ENCODE measurements at regions not wholly inside any gene's neighbourhood (a gene's known extent, or its start where the extent isn't known, plus 50 kb on each side); places are given as distances from the start of the nearest gene placed in this dataset.
"Not testable (repeated sequence)": the region's sequence is repeated elsewhere in the genome, so short reads cannot be mapped to it uniquely, and the experiment has no call there.

- Histone ChIP-seq H3K4me3 (ENCODE audit: low read depth, low read length) (no peak overlapping the region), H3K27ac (no peak overlapping the region), H3K36me3 (replicated peaks) (no peaks in the 10 kb centered on the region), H3K27me3 (replicated peaks) (no peaks in the 10 kb centered on the region)
- no peak for TF ChIP-seq CTCF (IDR thresholded peaks at IDR 0.05; ENCODE audit: low read depth, low read length, missing control alignments)
- DNase-seq, result no peak
- in situ Hi-C loops (cut with HindIII; ENCODE audit: low pct_ligation_motif_present, low sequenced_read_pairs), result no loop called here
Observed at GRCh38 chr6:67501755-67502154, 1133.3 kb upstream of the ADGRB3 start.

- H3K27ac ChIP-seq, result no peak overlapping the region
- in situ Hi-C loops (cut with HindIII; ENCODE audit: low pct_ligation_motif_present, low sequenced_read_pairs), result no loop called here
- TF ChIP-seq CTCF (IDR thresholded peaks at IDR 0.05; ENCODE audit: low read depth, low read length, missing control alignments), result no peak
- H3K4me3 ChIP-seq (ENCODE audit: low read depth, low read length), result no peak overlapping the region
- H3K27me3 ChIP-seq (replicated peaks), result no peaks in the 10 kb centered on the region
- DNase-seq, result no peak
- H3K36me3 ChIP-seq (replicated peaks), result no peaks in the 10 kb centered on the region
Observed at GRCh38 chr6:67497749-67498148, 1137.3 kb upstream of the ADGRB3 start.

GRCh38 chr6:67496191-67496590, 1138.9 kb upstream of the ADGRB3 start:
- Histone ChIP-seq H3K36me3 (replicated peaks) (no peaks in the 10 kb centered on the region), H3K27ac (no peak overlapping the region), H3K4me3 (ENCODE audit: low read depth, low read length) (no peak overlapping the region), H3K27me3 (replicated peaks) (no peaks in the 10 kb centered on the region)
- no peak for TF ChIP-seq CTCF (IDR thresholded peaks at IDR 0.05; ENCODE audit: low read depth, low read length, missing control alignments)
- in situ Hi-C loops (cut with HindIII; ENCODE audit: low pct_ligation_motif_present, low sequenced_read_pairs), result no loop called here
- no peak for DNase-seq

- no peak for DNase-seq
- Histone ChIP-seq H3K27me3 (replicated peaks) (no peaks in the 10 kb centered on the region), H3K4me3 (ENCODE audit: low read depth, low read length) (no peak overlapping the region), H3K27ac (no peak overlapping the region), H3K36me3 (replicated peaks) (no peaks in the 10 kb centered on the region)
- in situ Hi-C loops (cut with HindIII; ENCODE audit: low pct_ligation_motif_present, low sequenced_read_pairs), result no loop called here
- no peak for TF ChIP-seq CTCF (IDR thresholded peaks at IDR 0.05; ENCODE audit: low read depth, low read length, missing control alignments)
Observed at GRCh38 chr6:67493682-67494081, 1141.4 kb upstream of the ADGRB3 start.

GRCh38 chr6:67475700-67476099, 1159.4 kb upstream of the ADGRB3 start:
- in situ Hi-C loops (cut with HindIII; ENCODE audit: low pct_ligation_motif_present, low sequenced_read_pairs), result no loop called here
- Histone ChIP-seq H3K36me3 (replicated peaks) (no peaks in the 10 kb centered on the region), H3K4me3 (ENCODE audit: low read depth, low read length) (no peak overlapping the region), H3K27ac (no peak overlapping the region), H3K27me3 (replicated peaks) (no peaks in the 10 kb centered on the region)
- TF ChIP-seq CTCF (IDR thresholded peaks at IDR 0.05; ENCODE audit: low read depth, low read length, missing control alignments), result no peak
- no peak for DNase-seq

GRCh38 chr6:67467341-67467740, 1167.7 kb upstream of the ADGRB3 start:
- in situ Hi-C loops (cut with HindIII; ENCODE audit: low pct_ligation_motif_present, low sequenced_read_pairs), result no loop called here
- no peak overlapping the region for H3K27ac ChIP-seq

GRCh38 chr6:67462725-67463124, 1172.4 kb upstream of the ADGRB3 start:
- H3K27me3 ChIP-seq (replicated peaks); H3K27ac ChIP-seq; in situ Hi-C loops (cut with HindIII; ENCODE audit: low pct_ligation_motif_present, low sequenced_read_pairs); DNase-seq; H3K36me3 ChIP-seq (replicated peaks); H3K4me3 ChIP-seq (ENCODE audit: low read depth, low read length): not testable (repeated sequence)

More at GRCh38 chr6:67467341-67467740, 1167.7 kb upstream of the ADGRB3 start:
- DNase-seq, result no peak
- Histone ChIP-seq H3K4me3 (ENCODE audit: low read depth, low read length) (no peak overlapping the region), H3K36me3 (replicated peaks) (no peaks in the 10 kb centered on the region), H3K27me3 (replicated peaks) (no peaks in the 10 kb centered on the region)
- TF ChIP-seq CTCF (IDR thresholded peaks at IDR 0.05; ENCODE audit: low read depth, low read length, missing control alignments), result no peak

Measured in brain microvascular endothelial cell (primary cell).